Renal pelvis (tissue), 1 donor: ENCODE measurements at regions not wholly inside any gene's neighbourhood (a gene's known extent, or its start where the extent isn't known, plus 50 kb on each side); places are given as distances from the start of the nearest gene placed in this dataset.
"Not testable (repeated sequence)": the region's sequence is repeated elsewhere in the genome, so short reads cannot be mapped to it uniquely, and the experiment has no call there.

Experiments
- DNase-seq: peaks from one replicate; pipeline ENCODE4 v3.0.0-alpha.2; 2013

GRCh38 chr13:74730556-74731331 is 596.5 kb upstream of the KLF12 start:
- DNase-seq = no peak

- DNase-seq = no peak
Observed at GRCh38 chr13:74726206-74726605, 592.0 kb upstream of the KLF12 start.

- not testable (repeated sequence) for DNase-seq
Observed at GRCh38 chr13:74718232-74718842, 584.1 kb upstream of the KLF12 start.

GRCh38 chr13:74715718-74716117 is 581.5 kb upstream of the KLF12 start:
- no peak for DNase-seq

- no peak for DNase-seq
Observed at GRCh38 chr13:74710006-74710405, 575.8 kb upstream of the KLF12 start.

- DNase-seq = no peak
Observed at GRCh38 chr13:74709226-74709625, 575.0 kb upstream of the KLF12 start.

GRCh38 chr13:74708629-74709028 is 574.4 kb upstream of the KLF12 start:
- DNase-seq = no peak

GRCh38 chr13:74707291-74707690 is 573.1 kb upstream of the KLF12 start:
- DNase-seq = no peak

GRCh38 chr13:74706801-74707200 is 572.6 kb upstream of the KLF12 start:
- DNase-seq = no peak

GRCh38 chr13:74705438-74705837 is 571.2 kb upstream of the KLF12 start:
- DNase-seq = no peak

- no peak for DNase-seq
Observed at GRCh38 chr13:74703855-74704387, 569.7 kb upstream of the KLF12 start.

- no peak for DNase-seq
Observed at GRCh38 chr13:74696148-74696922, 562.1 kb upstream of the KLF12 start.

GRCh38 chr13:74695021-74695800 is 561.0 kb upstream of the KLF12 start:
- DNase-seq = no peak

GRCh38 chr13:74687442-74688182 is 553.4 kb upstream of the KLF12 start:
- DNase-seq = no peak

GRCh38 chr13:74683411-74683810 is 549.2 kb upstream of the KLF12 start:
- no peak for DNase-seq

- DNase-seq = no peak
Observed at GRCh38 chr13:74682746-74683145, 548.5 kb upstream of the KLF12 start.

GRCh38 chr13:74681891-74682290 is 547.7 kb upstream of the KLF12 start:
- no peak for DNase-seq

- DNase-seq = no peak
Observed at GRCh38 chr13:74678308-74678965, 544.2 kb upstream of the KLF12 start.

GRCh38 chr13:74675972-74676371 is 541.8 kb upstream of the KLF12 start:
- DNase-seq = no peak

- no peak for DNase-seq
Observed at GRCh38 chr13:74675182-74675581, 541.0 kb upstream of the KLF12 start.

GRCh38 chr13:74674720-74675119 is 540.5 kb upstream of the KLF12 start:
- DNase-seq = no peak
